ENCODE measurements at regions not wholly inside any gene's neighbourhood (a gene's known extent, or its start where the extent isn't known, plus 50 kb on each side); places are given as distances from the start of the nearest gene placed in this dataset.
"Not testable (repeated sequence)": the region's sequence is repeated elsewhere in the genome, so short reads cannot be mapped to it uniquely, and the experiment has no call there.

- DNase-seq: no peak
These were observed 768.3 kb upstream of the ATXN7L3B start for GRCh38 chr12:73769337-73769736.

- DNase-seq: no peak
These were observed 739.1 kb upstream of the ATXN7L3B start for GRCh38 chr12:73798523-73798922.

DNA sequence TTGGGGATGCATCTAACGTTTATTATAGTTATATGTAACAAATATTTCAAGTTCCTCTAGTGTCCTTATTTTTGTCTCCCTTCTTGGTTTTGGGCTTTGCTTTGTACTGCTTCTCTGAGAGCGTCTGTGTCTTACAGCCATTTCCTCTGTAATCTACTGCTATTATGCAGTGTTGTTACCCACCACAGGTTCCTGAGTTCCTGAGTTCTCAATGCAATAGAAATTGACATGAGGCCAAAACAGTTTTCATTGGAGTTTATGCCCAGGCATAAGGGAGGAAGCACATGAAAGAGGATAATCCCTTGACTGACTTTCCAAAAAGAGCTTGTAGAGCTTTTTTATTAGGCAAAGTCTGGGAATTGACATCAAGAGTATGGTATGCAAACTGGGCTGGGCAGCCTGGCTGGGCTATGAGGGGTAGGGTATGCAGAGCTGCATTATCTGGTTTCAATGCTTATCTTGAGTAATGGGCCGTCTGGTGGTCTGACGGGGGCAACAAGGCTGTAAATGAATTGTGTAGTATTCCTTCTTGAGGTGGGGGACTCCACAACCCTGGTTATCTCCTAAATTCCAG is 722.5 kb upstream of the ATXN7L3B start:
- no peak for DNase-seq

- no peak for DNase-seq
These were observed 720.5 kb upstream of the ATXN7L3B start for GRCh38 chr12:73817161-73817560.

GRCh38 chr12:73833746-73834145 is 703.9 kb upstream of the ATXN7L3B start:
- no peak for DNase-seq

- no peak for DNase-seq
These were observed 695.7 kb upstream of the ATXN7L3B start for GRCh38 chr12:73841963-73842362.

DNA sequence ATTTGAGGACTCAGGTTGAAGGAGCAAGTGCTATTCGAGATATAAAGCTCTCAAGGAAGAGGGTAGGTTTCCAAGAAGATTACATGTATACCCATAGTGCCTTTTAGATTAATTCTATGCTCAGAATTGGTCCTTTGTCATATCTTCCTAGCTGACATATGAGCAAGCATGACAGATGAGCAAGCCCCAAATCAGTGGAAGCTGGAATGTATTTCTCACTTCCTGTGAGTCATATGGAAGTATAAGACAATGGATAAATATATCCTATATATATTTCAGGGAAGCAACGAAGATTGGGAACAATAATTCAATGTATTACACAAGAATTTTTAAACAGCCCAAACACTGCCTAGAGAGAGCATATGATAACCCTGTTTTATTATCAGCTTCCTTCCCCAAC is 674.1 kb upstream of the ATXN7L3B start:
- DNase-seq: no peak

DNA sequence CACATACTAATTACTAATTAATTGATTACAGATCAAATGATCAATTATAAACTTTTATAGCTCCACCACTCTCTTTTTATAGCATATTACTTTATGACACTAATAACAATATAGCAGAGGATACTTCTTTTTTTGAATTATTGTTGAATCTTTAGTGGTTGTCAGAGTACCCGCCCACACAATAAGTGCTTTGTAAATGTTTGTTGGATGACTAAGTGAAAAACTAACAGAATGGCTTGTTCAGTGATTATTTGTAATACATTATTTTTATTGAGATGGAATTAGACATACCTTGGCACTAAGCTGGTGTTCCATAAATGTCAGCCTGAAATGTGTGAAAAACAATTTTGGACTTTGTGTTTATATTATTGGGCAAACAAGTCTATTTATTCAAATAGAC is 670.5 kb upstream of the ATXN7L3B start:
- DNase-seq: no peak

DNA sequence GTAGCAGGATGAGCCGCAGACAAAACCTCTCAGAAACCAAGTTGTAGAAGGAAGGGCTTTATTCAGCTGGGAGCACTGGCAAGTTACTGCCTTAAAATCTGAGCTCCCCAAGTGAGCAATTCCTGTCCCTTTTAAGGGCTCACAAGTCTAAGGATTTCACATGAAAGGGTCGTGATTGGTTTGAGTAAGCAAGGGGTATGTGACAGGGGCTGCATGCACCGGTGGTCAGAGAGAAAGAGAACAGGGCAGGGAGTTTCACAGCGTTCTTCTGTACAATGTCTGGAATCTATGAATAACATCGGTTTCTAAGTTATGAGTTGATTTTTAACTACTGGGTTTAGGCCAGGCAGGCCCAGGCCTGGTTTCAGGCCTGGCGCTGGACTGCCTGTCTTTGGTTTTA is 660.3 kb upstream of the ATXN7L3B start:
- not testable (repeated sequence) for DNase-seq

DNA sequence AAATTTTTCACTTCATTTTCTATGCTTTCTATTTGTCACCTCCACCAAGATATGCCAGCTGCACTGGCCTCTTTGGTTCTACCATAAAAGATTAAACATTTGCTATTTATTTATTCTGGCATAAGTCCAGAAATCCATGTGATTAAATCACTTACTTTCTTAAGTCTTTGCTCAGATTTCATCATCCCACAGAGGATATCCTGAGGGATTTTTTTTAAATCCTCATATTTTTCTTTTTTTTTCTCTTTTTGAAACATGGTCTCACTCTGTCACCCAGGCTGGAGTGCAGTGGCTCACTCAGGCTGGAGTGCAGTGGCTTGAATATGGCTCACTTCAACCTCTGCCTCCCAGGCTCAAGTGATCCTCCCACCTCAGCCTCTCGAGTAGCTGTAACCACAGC is 645.4 kb upstream of the ATXN7L3B start:
- DNase-seq: no peak

DNA sequence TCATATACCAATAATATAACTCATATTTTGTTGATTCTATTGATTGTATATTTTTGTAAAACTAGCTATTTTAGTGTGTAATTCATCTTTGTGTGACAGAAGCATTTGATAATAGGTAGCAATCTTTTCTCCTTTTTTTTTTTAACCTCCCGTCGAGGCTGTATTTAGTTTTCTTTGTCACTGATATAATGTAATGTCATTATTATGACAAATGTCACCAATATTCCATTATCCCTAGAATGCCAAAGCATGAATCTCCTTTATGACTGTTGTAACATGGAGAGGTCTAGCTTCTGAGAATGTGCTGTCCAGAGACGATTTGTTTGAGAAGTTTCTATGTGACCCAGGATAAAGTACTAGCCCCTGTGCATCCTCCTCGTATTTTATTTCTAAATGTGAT is 639.0 kb upstream of the ATXN7L3B start:
- DNase-seq: no peak

- DNase-seq: no peak
These were observed 635.4 kb upstream of the ATXN7L3B start for GRCh38 chr12:73902260-73902659.

- DNase-seq: no peak
These were observed 630.9 kb upstream of the ATXN7L3B start for GRCh38 chr12:73906757-73907156.

DNA sequence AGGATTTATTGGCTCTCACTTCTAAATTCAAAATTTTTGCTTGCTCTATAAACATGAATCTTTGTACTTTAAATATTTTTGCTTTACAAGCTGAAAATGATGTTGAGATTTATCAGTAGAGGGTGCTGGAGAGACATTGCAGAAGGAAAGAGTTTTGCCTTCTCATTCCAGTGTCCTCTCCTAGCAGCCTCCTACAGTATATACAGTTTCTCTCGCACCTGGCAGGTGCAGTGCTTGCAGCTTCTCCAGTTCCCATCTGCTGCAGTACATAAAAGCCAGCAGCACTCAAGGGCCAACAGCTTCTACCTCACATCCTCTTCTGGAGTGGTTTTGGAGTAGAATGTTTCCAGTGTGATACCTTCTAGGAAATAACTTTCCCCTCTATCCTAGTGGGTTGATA is 601.8 kb upstream of the ATXN7L3B start:
- no peak for DNase-seq

DNA sequence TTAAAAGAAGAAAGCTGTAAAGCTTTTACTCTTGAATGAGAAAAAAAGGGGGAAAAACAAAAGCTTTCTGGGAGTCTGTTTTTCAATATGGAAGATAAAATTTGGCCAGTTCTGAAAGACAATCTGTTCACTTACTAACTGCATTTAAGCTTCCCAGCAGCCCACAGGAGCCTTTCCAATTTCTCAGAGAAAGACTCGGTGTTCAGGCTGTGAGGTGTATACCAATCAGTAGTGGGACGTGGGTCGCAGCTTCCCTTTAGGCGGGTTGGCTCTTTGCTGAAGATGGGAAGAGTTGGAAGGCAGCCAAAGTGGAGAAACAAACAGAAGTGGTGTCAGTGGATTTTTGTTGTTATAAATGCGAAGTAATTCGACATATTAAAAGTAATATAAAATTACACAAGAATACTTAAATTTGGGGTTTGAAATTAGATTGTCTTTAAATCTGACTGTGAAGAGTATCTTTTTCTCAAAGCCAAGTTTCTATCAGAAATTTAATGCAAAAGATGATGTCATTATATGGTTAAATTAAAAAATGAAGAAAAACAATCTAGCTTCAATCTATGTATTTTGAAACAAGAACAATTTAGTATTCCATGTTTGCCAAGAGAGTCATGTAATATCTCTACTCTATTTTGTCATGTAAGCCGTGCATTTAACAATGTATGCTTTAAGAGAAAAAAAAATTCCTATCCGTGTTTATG is 590.2 kb upstream of the ATXN7L3B start:
- no peak for DNase-seq

DNA sequence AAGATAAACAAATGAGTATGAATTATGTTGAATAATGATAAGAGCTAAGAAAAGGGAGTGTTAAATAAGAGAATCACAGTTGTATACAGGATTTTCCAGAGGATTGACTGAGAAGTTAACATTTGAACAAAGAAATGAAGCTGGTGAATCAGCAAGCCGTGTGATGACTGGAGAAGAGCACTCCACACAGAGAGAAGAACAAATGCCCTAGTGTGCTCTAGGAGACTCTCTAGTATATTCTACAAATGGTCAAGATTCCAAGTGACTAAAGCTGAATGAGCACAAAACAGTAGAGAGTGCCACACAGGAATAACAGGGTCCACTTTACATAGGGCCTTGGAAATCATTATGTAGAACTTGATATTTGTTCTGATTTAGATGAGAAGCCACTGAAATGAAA is 587.1 kb upstream of the ATXN7L3B start:
- no peak for DNase-seq

DNA sequence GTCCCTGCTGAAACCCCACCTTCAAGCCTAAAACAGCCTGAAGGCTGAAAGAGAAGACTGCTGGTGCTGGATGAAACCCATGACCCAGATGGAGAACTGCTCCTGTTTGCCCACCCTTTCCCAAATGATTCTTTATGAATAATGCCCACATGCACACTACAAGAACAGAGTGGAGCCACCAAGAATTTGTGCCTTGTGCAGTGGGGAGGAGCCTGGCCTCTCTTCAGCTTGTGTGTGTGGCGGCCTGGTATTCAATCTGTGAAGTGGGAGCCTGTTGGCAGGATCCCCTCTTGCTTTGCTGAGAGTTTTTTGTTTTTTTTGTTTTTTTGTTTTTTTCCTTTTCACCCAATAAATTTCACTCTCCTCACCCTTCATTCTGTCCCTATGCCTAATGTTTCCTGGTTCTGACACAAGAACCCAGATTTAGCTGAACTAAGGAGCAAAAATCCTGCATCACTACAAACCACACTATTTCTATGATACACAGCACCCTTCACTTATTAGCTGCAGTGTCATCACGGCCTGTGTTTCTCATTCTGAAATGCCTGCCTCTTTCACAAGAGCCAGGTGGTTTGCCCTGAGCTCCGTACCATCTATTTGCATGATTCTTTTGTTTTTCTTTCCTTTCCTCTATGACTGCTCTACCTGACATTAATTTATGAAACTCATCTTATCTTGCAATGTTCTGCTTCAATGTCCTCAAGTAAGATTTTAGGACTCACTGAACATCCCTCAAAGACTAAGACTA is 585.5 kb upstream of the ATXN7L3B start:
- no peak for DNase-seq

- DNase-seq: no peak
These were observed 573.0 kb upstream of the ATXN7L3B start for GRCh38 chr12:73964641-73965040.

- no peak for DNase-seq
These were observed 564.1 kb upstream of the ATXN7L3B start for GRCh38 chr12:73973486-73973885.

- DNase-seq: no peak
These were observed 553.1 kb upstream of the ATXN7L3B start for GRCh38 chr12:73984552-73984951.

GRCh38 chr12:73991138-73991537 is 546.5 kb upstream of the ATXN7L3B start:
- DNase-seq: no peak

GRCh38 chr12:73998894-73999293 is 538.7 kb upstream of the ATXN7L3B start:
- no peak for DNase-seq

- no peak for DNase-seq
These were observed 522.5 kb upstream of the ATXN7L3B start for GRCh38 chr12:74015118-74015517.

DNA sequence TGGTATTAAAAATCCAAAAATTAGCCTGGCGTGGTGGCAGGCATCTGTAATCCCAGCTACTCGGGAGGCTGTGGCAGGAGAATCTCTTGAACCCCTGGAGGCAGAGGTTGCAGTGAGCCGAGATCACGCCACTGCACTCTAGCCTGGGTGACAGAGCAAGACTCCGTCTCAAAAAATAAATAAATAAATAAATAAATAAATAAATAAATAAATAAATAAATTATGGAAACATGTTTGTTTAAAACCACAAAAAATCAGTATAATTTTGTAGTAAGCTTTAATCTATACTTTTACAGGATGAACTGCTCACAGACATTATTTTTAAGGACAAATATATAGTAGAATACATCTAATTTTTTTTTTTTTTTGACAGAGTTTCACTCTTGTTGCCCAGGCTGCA is 521.3 kb upstream of the ATXN7L3B start:
- DNase-seq: not testable (repeated sequence)

Data from KG1 (cell line).